Effector memory CD8-positive, alpha-beta T cell (primary cell): ENCODE measurements at regions not wholly inside any gene's neighbourhood (a gene's known extent, or its start where the extent isn't known, plus 50 kb on each side); places are given as distances from the start of the nearest gene placed in this dataset.

Source experiments
- ATAC-seq: fragments of 150-1000 bp; cut with Tn5 transposase; replicated peaks from 2 replicates; pipeline ENCODE4 v1.10.0; 2021; ENCODE audit warnings: mild to moderate bottlenecking, moderate library complexity
- DNase-seq, 3 experiments: peaks; one replicate each; pipeline ENCODE4 v3.0.0; 2021
- H3K27ac Mint-ChIP-seq, 2 donors: one replicate each; pipeline ENCODE4 v1.8.0; 2022; ENCODE audit warnings: mild to moderate bottlenecking in 2 of 2, mixed read lengths in 2 of 2, moderate library complexity in 2 of 2
- H3K27me3 Mint-ChIP-seq, 2 donors: one replicate each; pipeline ENCODE4 v1.8.0; 2022; ENCODE audit warnings: mixed read lengths in 2 of 2
- H3K36me3 Mint-ChIP-seq: one replicate; pipeline ENCODE4 v1.8.0; 2022; ENCODE audit warnings: mild to moderate bottlenecking, moderate library complexity, mixed read lengths; ENCODE audit not compliant: insufficient read depth
- H3K4me1 Mint-ChIP-seq, 2 donors: one replicate each; pipeline ENCODE4 v1.8.0; 2022; ENCODE audit warnings: low read depth in 2 of 2, mixed read lengths in 2 of 2
- H3K4me3 Mint-ChIP-seq, 2 donors: one replicate each; pipeline ENCODE4 v1.8.0; 2022; ENCODE audit warnings: mild to moderate bottlenecking in 2 of 2, mixed read lengths in 2 of 2, moderate library complexity in 2 of 2
- H3K9me3 Mint-ChIP-seq, 2 donors: one replicate each; pipeline ENCODE4 v1.8.0; 2022; ENCODE audit warnings: mixed read lengths in 2 of 2

GRCh38 chr2:62566847-62567246 is 60.9 kb upstream of the TMEM17 start:
- Mint-ChIP-seq H3K27ac (no peak overlapping the region), H3K4me1 (no peaks in the 10 kb centered on the region), H3K27me3 (peaks cover 14 to 37% of the 10 kb centered on the region in 2 donors), H3K36me3 (no peaks in the 10 kb centered on the region), H3K9me3 (no peaks in the 10 kb centered on the region), H3K4me3 (no peak overlapping the region)
- ATAC-seq: no peak
- no peak for DNase-seq

DNA sequence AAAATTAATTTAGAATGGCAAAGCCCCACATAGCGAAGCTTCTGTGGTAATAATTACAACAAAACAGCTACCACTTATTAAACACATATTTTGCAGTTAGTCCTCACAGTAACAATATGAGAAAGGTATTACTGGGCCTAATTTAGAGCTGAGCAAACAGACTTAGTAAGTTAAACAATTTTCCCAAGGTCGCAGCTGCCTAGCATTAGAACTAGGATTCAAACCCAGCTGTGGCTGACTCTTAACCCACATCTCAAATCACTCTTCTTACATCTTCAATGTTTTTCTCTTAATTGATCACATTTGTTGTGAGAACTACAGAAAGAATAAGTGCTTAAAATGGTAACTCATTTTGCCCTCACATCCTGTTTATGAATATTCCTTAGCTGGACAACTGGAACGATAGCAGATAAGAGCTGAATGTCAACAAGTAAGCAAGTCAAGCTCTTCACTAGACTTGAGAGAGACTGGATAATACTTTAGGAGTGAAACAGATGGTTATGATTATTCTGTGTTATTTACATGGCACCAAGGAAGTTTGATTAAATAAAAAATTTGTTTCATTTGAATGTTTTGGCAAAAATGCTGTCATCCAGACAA is 59.4 kb upstream of the TMEM17 start:
- H3K9me3 Mint-ChIP-seq: no peaks in the 10 kb centered on the region
- ATAC-seq: no peak
- no peak overlapping the region for H3K4me3 Mint-ChIP-seq
- H3K4me1 Mint-ChIP-seq: no peaks in the 10 kb centered on the region
- H3K36me3 Mint-ChIP-seq: no peaks in the 10 kb centered on the region
- no peak for DNase-seq
- H3K27me3 Mint-ChIP-seq: peaks cover 16 to 32% of the 10 kb centered on the region in 2 donors
- no peak overlapping the region for H3K27ac Mint-ChIP-seq

- Mint-ChIP-seq H3K4me1 (no peaks in the 10 kb centered on the region), H3K27ac (no peak overlapping the region), H3K4me3 (no peak overlapping the region), H3K27me3 (peaks cover 12 to 27% of the 10 kb centered on the region in 2 donors), H3K36me3 (no peaks in the 10 kb centered on the region), H3K9me3 (no peaks in the 10 kb centered on the region)
- no peak for DNase-seq
- ATAC-seq: no peak
These were observed 58.6 kb upstream of the TMEM17 start for GRCh38 chr2:62564380-62565137.

DNA sequence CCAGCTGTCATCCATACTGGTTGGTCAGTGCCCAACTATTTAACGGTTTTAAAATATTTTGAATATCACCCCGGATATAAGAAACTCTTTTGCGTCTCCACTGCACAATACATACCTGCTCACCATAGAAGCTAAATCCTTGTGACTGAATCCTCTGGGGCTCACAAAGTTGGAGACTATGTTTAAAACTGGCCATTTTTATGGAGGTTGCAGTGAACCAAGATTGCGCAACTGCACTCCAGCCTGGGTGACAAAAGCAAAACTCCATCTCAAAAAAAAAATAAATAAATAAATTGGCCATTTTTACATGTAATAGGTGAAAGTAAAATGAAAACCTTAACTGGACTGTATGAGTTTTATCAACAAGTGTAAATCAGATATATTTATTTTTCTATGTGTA is 55.6 kb upstream of the TMEM17 start:
- H3K36me3 Mint-ChIP-seq: no peaks in the 10 kb centered on the region
- H3K4me3 Mint-ChIP-seq: no peak overlapping the region

DNA sequence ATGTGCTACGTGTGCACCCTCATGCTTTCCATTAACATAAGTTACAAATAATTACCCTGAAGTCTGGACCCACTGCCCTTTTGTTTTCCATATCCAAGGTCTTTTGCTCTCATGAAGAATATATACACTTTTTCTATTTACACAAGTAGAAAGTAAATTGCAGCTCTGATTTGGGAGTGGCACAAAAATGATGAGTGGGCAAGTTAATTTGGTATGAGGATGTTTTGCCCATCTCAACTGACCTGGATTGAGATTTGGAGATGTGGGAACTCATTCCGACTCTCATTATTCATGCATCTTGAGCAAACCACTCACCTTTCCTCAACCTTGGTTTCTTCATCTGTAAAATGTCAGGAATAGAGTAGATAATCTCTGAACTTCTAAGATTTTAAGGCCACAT is 53.6 kb upstream of the TMEM17 start:
- Mint-ChIP-seq H3K27ac (no peak overlapping the region), H3K4me3 (no peak overlapping the region), H3K27me3 (peaks cover 29 to 48% of the 10 kb centered on the region in 2 donors)

More for the DNA sequence above, 55.6 kb upstream of the TMEM17 start:
- ATAC-seq (no peak), DNase-seq (no peak)
- Mint-ChIP-seq H3K27me3 (peaks cover 15 to 34% of the 10 kb centered on the region in 2 donors), H3K27ac (no peak overlapping the region), H3K9me3 (peaks cover 4 to 7% of the 10 kb centered on the region in 2 donors), H3K4me1 (no peaks in the 10 kb centered on the region)

GRCh38 chr2:62558743-62559142 is 52.7 kb upstream of the TMEM17 start:
- Mint-ChIP-seq H3K9me3 (peaks cover 4 to 7% of the 10 kb centered on the region in 2 donors), H3K4me1 (no peaks in the 10 kb centered on the region), H3K27me3 (peaks cover 37 to 57% of the 10 kb centered on the region in 2 donors), H3K27ac (no peak overlapping the region), H3K4me3 (no peak overlapping the region), H3K36me3 (no peaks in the 10 kb centered on the region)
- no peak for DNase-seq
- no peak for ATAC-seq

More for the DNA sequence above, 53.6 kb upstream of the TMEM17 start:
- Mint-ChIP-seq H3K9me3 (peaks cover 4 to 7% of the 10 kb centered on the region in 2 donors), H3K4me1 (no peaks in the 10 kb centered on the region), H3K36me3 (no peaks in the 10 kb centered on the region)
- no peak for DNase-seq
- no peak for ATAC-seq

DNA sequence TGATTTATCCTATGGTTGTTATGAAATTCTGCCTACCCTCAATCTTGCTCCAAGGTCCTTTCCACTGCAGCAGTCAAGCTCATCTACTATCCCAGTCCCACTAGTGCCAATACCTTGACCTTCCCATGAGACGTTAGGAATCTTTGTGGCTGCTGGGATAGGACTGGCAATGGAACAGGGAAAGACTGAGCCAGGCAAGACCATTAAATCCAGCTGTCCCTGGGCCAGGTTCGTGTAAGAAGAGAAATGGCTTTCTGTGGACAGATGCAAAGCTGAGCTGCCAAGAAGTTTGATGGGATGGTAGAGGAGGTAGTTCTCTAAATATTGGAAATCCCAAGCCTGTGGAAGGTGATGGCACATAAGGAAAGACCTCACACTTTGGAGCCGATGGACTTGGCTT is 50.1 kb upstream of the TMEM17 start:
- no peaks in the 10 kb centered on the region for H3K36me3 Mint-ChIP-seq
- DNase-seq (no peak), ATAC-seq (no peak)
- peaks cover 4 to 7% of the 10 kb centered on the region in 2 donors for H3K9me3 Mint-ChIP-seq
- no peaks in the 10 kb centered on the region for H3K4me1 Mint-ChIP-seq
- H3K4me3 Mint-ChIP-seq: no peak overlapping the region
- H3K27me3 Mint-ChIP-seq: peaks cover 35 to 43% of the 10 kb centered on the region in 2 donors
- H3K27ac Mint-ChIP-seq: no peak overlapping the region
